ENCODE measurements at regions not wholly inside any gene's neighbourhood (a gene's known extent, or its start where the extent isn't known, plus 50 kb on each side); places are given as distances from the start of the nearest gene placed in this dataset.

DNA sequence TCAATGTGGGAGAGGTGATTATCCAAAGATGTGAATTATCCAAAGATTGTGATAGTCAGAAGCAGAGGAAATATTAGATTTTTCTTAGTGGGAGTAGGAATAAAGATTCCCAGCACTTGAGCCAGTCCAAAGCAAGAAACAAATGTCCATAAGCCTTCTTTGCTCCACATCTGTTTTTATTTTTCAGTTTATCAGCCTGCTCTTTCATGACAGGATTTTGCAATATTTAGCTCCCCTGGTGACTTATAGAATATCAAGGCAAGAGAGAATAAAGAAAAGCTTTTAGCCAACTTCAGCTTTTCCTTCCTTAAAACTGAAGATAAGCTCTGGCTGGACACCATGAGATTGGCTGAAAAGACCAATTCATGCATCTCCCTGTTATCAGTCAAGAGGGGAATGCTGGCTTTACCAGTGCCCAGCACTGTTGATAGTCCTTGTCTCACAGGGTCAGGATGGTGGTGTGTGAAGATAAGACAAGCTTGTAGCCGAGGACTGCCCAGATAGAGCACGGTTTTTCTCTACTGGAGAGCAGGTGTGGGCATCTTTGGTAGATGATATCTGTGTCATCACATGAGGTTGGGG, 706.5 kb downstream of the KCNJ2 start:
- DNase-seq (ENCODE audit: low spot score): no peak

GRCh38 chr17:70878879-70879278, 709.5 kb downstream of the KCNJ2 start:
- no peak for DNase-seq (ENCODE audit: low spot score)

- no peak for DNase-seq (ENCODE audit: low spot score)
Observed at GRCh38 chr17:70879401-70879800, 710.1 kb downstream of the KCNJ2 start.

DNA sequence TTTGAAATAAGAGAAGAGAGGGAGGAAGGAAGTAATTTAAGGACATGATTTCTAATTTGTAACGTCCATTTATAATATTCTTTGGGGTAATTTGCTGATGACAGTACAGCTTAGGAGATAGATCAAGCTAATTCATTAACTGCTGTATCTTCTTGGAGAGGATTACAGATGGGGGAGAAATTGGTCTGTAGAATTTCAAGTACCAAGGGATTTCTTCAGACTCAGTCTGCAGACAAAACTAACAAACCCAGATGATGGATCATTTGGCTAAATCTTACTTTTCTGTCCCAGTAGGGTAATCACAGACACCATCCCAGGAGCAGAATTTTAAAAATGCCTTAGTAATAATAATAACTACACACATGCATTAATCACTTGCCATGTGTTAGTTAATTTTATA, 711.8 kb downstream of the KCNJ2 start:
- no peak for DNase-seq (ENCODE audit: low spot score)

DNA sequence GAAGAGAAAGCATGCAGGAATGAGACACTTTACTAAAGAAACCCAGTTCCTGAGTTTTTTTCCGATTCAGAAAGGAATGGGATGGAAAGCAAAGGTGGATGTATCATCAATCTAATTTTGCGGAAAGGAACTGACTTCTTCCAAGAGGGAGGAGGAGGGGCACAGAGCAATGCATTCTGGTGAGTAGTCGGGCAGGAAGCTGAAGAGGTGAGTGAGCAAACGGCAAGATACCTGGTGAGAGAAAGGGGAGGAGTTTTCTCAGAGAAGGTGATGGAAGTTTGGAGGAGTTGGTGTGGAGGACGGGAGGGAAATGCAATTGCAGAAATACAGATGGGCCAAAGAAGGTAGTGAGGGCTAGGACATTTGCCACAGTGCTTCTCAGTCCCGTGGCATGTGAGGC, 713.2 kb downstream of the KCNJ2 start:
- no peak for DNase-seq (ENCODE audit: low spot score)

- no peak for DNase-seq (ENCODE audit: low spot score)
Observed at GRCh38 chr17:70886648-70887047, 717.3 kb downstream of the KCNJ2 start.

- no peak for DNase-seq (ENCODE audit: low spot score)
Observed at GRCh38 chr17:70888324-70888723, 719.0 kb downstream of the KCNJ2 start.

DNA sequence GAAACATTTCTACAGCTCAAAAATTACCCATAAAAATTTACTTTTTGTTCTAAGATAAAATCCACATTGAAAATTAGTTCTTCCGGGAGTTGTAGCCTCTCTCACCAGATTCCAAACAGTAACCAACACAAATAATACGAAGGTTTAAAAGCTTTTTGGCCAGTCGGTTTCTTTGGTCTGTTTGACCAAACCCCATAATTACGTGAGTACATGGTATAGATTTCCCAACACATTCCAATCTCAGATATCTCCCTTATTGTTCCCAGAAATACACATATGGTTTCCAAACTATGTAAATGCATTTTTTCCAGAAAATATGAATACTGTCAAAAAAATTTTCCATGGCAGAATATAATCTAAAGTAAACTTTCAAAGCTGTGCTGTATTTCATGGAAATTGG, 722.0 kb downstream of the KCNJ2 start:
- DNase-seq (ENCODE audit: low spot score): no peak

DNA sequence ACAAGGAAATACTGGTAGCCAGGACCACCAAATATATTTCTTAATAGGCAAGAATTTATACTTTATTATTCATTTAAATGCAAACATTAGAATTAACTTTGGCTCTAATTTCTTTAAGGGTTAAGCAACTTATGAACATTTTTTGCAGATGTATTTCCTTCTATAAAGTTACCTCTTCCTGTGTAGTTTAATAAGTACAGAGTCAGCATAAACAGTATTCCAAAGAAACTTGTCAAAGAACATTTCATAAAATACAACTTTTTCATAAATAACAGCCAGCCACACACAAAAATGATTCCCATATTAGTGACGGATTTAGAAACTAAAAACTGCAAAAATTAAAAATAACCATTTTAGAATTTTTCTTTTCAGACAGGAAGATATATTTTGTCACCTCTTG, 723.2 kb downstream of the KCNJ2 start:
- no peak for DNase-seq (ENCODE audit: low spot score)

DNA sequence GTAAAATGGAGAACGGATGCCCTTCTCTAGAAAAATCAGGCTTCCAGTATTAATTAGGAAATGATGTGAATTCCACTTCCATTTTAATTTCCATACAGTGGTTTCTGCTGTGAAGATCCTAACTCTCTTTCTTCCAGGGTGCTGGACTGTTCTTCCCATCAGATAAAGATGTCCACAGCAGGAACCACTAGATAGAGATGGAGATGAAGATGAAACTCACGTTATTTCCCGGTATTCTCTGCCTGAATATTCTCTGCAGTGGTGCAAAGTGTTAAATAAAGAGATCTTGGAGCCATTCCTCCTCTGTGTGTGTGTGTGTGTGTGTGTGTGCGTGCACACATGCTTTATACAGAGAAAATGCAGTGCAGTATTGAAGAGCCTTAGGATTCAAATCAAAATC, 727.5 kb downstream of the KCNJ2 start:
- DNase-seq (ENCODE audit: low spot score): no peak

- no peak for DNase-seq (ENCODE audit: low spot score)
Observed at GRCh38 chr17:70897446-70897845, 728.1 kb downstream of the KCNJ2 start.

GRCh38 chr17:70901870-70902269, 732.5 kb downstream of the KCNJ2 start:
- DNase-seq (ENCODE audit: low spot score): no peak

DNA sequence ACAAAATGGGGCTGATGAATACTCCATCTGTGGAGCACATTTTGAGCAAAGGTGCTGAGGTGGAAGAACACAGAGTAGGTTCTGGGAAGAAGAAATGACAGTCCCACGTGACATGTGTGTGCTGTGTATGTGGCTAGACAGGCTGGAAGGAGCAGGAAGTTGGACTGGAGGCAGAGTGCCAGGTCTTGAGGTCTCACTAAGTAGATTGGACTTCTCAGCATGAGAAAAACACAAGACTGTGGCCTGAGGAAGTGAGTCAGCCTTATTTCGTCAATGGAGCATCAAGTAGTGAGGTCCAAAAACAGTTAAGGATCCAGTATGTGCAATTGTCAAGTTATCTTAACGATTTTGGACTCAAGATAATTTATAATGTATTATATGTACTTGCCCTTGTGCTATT, 736.5 kb downstream of the KCNJ2 start:
- DNase-seq (ENCODE audit: low spot score): no peak

GRCh38 chr17:70906808-70907207, 737.5 kb downstream of the KCNJ2 start:
- DNase-seq (ENCODE audit: low spot score): no peak

GRCh38 chr17:70912716-70913485, 743.6 kb downstream of the KCNJ2 start:
- no peak for DNase-seq (ENCODE audit: low spot score)

- no peak for DNase-seq (ENCODE audit: low spot score)
Observed at GRCh38 chr17:70916469-70916868, 747.1 kb downstream of the KCNJ2 start.

DNA sequence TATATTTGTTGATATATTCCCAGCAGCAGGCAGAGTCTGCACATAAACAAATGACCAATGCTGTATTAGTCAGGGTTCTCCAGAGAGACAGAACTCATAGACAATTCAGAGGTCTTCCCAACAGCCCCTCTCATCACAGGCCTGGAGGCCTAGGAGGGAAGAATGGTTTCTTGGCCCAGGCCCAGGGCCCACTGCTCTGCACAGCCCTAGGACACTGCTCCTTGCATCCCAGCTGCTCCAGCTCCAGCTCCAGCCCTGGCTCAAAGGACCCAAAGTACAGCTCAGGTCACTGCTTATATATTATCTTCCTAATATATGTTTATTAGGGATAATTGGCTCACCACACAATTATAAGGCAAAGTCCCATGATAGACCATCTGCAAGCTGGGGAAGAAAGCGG, 749.9 kb downstream of the KCNJ2 start:
- no peak for DNase-seq (ENCODE audit: low spot score)

DNA sequence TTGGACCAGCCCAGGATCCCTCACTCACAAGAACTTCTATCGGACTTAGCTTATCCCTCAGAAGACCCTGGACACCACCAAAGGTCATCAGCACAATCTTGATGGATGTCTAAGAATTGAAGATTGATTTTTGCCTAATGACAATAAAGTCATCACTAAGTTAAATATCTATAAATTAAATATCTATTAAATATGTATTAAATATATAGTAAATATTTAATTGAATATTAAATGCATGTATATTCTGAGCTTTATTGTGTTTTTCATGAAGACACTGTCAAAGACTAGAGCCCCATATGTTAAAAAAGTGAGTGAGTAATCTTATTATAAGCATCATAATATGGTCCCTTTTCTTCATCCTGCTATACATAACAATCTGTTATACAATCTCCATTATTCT, 751.1 kb downstream of the KCNJ2 start:
- no peak for DNase-seq (ENCODE audit: low spot score)

DNA sequence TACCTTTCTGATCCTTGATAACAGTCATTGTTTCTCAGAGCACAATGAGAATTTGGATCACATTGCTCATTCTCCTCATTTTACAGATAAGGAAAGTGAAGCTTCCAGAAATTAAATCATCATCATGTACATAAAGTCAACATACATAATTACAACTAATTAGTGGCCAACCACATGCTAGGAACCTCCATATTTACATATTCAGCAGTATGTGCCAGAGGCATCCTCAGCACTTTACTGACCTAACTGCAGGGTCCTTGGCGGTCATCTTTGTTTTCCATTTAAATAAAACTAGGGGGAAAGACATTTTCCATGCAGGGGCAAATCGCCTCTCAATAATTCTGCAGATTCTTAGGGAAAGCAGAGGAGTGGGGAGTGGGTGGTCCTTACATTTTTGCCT, 752.9 kb downstream of the KCNJ2 start:
- DNase-seq (ENCODE audit: low spot score): no peak

- DNase-seq (ENCODE audit: low spot score): no peak
Observed at GRCh38 chr17:70924776-70925175, 755.4 kb downstream of the KCNJ2 start.

- no peak for DNase-seq (ENCODE audit: low spot score)
Observed at GRCh38 chr17:70929226-70929625, 759.9 kb downstream of the KCNJ2 start.

- no peak for DNase-seq (ENCODE audit: low spot score)
Observed at GRCh38 chr17:70934231-70934630, 764.9 kb downstream of the KCNJ2 start.

GRCh38 chr17:70934835-70935234, 765.5 kb downstream of the KCNJ2 start:
- no peak for DNase-seq (ENCODE audit: low spot score)

GRCh38 chr17:70936724-70937123, 767.4 kb downstream of the KCNJ2 start:
- no peak for DNase-seq (ENCODE audit: low spot score)

All from germinal center (tissue), 1 donor.